ENCODE measurements at regions not wholly inside any gene's neighbourhood (a gene's known extent, or its start where the extent isn't known, plus 50 kb on each side); places are given as distances from the start of the nearest gene placed in this dataset.

DNA sequence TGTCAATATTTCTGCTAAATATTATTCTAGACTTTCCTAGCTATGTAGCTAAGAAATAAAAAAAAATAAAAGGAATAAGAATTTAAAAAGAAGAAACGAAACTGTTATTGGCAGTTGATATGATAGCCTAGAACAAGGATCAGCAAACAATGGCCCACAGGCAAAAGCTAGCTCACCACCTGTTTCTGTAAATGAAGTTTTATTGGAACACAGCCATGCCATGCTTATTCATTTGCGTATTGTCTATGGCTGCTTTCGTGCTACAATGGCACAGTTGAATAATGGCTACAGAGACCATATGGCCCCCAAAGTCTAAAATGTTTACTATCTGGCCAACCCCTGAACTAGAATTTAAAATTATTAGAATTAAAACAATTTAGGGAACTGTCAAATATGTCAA is 952.6 kb upstream of the MAP3K7 start:
- Histone ChIP-seq H3K36me3 (ENCODE audit: insufficient read depth) (no peaks in the 10 kb centered on the region), H3K4me3 (ENCODE audit: low read depth, low read length) (no peak overlapping the region), H3K27ac (ENCODE audit: low read depth) (no peak overlapping the region), H3K4me1 (ENCODE audit: insufficient read depth) (no peaks in the 10 kb centered on the region)
- WGBS = 79% methylated on average over 3 of the region's 3 CpGs
- no peak for DNase-seq (ENCODE audit: extremely low spot score)

- DNase-seq (ENCODE audit: extremely low spot score) = no peak
- Histone ChIP-seq H3K27ac (ENCODE audit: low read depth) (no peak overlapping the region), H3K36me3 (ENCODE audit: insufficient read depth) (no peaks in the 10 kb centered on the region), H3K4me1 (ENCODE audit: insufficient read depth) (no peaks in the 10 kb centered on the region), H3K4me3 (ENCODE audit: low read depth, low read length) (no peak overlapping the region)
- WGBS = 69% methylated on average over 4 of the region's 4 CpGs
Observed at GRCh38 chr6:91538622-91539021, 951.8 kb upstream of the MAP3K7 start.

GRCh38 chr6:91534614-91535013 is 947.7 kb upstream of the MAP3K7 start:
- Histone ChIP-seq H3K4me1 (ENCODE audit: insufficient read depth) (no peaks in the 10 kb centered on the region), H3K36me3 (ENCODE audit: insufficient read depth) (no peaks in the 10 kb centered on the region), H3K27ac (ENCODE audit: low read depth) (no peak overlapping the region), H3K4me3 (ENCODE audit: low read depth, low read length) (no peak overlapping the region)
- 66% methylated on average over 2 of the region's 2 CpGs for WGBS
- no peak for DNase-seq (ENCODE audit: extremely low spot score)

DNA sequence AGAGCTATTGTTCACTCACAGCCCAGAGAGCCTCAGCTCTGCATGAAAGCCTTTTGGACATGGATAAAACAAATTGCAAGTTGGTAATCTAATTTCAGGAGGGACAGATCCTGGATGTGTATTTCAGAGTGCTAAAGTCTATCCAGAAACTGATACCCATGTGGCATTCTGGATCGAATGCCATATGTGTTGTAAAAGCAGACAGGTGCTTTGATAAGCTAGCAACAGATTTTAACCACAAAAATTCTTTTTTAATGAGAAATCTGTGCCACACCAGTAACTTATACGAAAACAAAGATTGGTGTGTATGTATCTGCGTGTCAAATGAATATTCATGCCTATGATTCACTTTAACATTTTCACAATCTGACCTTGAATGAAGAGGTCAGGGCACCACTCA is 936.6 kb upstream of the MAP3K7 start:
- WGBS = 78% methylated on average over 3 of the region's 3 CpGs
- H3K27ac ChIP-seq (ENCODE audit: low read depth) = no peak overlapping the region
- no peak for DNase-seq (ENCODE audit: extremely low spot score)
- no peak overlapping the region for H3K4me3 ChIP-seq (ENCODE audit: low read depth, low read length)
- H3K4me1 ChIP-seq (ENCODE audit: insufficient read depth) = no peaks in the 10 kb centered on the region
- no peaks in the 10 kb centered on the region for H3K36me3 ChIP-seq (ENCODE audit: insufficient read depth)

GRCh38 chr6:91521999-91522398 is 935.1 kb upstream of the MAP3K7 start:
- H3K27ac ChIP-seq (ENCODE audit: low read depth) = no peak overlapping the region
- no peak overlapping the region for H3K4me3 ChIP-seq (ENCODE audit: low read depth, low read length)
- no peaks in the 10 kb centered on the region for H3K4me1 ChIP-seq (ENCODE audit: insufficient read depth)
- H3K36me3 ChIP-seq (ENCODE audit: insufficient read depth) = no peaks in the 10 kb centered on the region
- no peak for DNase-seq (ENCODE audit: extremely low spot score)

DNA sequence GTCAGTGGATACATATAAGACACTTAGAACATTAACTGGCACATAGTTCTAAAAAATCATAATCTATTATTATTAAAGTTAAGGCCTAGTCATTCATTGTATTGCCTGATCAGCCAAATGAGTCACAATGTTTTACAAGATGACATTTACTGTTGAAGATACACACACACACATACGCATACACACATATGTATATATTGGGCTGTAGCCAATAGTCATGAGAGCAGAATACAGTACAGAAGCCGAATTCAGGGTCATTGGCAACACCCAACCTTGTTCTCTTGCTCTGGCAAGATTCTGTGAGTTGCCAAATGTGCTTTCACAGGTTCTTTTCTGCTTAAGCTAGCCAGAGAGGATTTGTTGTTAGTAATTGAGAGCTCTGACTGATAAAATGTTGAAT is 922.8 kb upstream of the MAP3K7 start:
- H3K27ac ChIP-seq (ENCODE audit: low read depth) = no peak overlapping the region
- H3K36me3 ChIP-seq (ENCODE audit: insufficient read depth) = no peaks in the 10 kb centered on the region
- H3K4me1 ChIP-seq (ENCODE audit: insufficient read depth) = no peaks in the 10 kb centered on the region
- no peak for DNase-seq (ENCODE audit: extremely low spot score)
- H3K4me3 ChIP-seq (ENCODE audit: low read depth, low read length) = no peak overlapping the region
- 53% methylated on average over 2 of the region's 2 CpGs for WGBS

DNA sequence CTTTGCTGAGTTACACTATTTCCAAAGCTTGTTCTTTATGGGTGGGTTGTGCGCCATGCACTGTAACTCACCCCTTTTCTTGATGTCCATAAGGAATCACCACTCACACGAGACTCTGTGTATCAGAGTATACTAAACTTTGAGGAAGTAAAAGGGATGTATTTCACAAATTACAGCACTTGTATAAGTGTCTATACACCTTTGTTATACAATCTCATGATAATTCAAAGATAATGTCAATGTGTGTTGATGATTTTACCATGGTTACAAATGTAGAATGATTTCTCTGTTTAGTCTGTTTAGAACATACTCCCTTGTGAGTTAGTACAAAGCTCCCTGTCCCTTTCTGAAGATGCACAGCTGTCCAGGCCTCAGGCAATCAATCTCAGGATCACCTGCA is 922.2 kb upstream of the MAP3K7 start:
- 94% methylated on average over 2 of the region's 2 CpGs for WGBS
- Histone ChIP-seq H3K36me3 (ENCODE audit: insufficient read depth) (no peaks in the 10 kb centered on the region), H3K27ac (ENCODE audit: low read depth) (no peak overlapping the region), H3K4me1 (ENCODE audit: insufficient read depth) (no peaks in the 10 kb centered on the region), H3K4me3 (ENCODE audit: low read depth, low read length) (no peak overlapping the region)
- DNase-seq (ENCODE audit: extremely low spot score) = no peak

DNA sequence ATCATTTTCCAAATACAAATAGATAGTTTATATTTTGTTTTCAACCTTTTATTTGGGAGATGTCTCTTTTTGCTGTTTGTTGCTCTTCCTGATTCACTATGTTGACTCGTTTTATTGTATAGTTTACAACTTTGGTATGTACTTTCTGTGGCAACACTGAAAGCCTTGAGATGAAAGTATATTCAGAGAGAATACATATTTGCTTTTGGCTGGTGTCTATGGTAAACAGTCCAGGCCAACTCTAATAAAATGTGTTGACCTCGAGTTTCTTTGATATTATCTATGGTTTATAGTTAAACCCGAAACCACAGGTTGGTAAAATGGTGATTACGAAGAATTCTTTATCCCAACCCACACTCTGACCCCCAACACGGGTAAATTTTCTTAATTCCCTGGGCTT is 919.6 kb upstream of the MAP3K7 start:
- DNase-seq (ENCODE audit: extremely low spot score) = no peak
- H3K36me3 ChIP-seq (ENCODE audit: insufficient read depth) = no peaks in the 10 kb centered on the region
- 50% methylated on average over 5 of the region's 5 CpGs for WGBS
- no peaks in the 10 kb centered on the region for H3K4me1 ChIP-seq (ENCODE audit: insufficient read depth)
- H3K4me3 ChIP-seq (ENCODE audit: low read depth, low read length) = no peak overlapping the region
- H3K27ac ChIP-seq (ENCODE audit: low read depth) = no peak overlapping the region

GRCh38 chr6:91505199-91505598 is 918.3 kb upstream of the MAP3K7 start:
- no peak for DNase-seq (ENCODE audit: extremely low spot score)
- Histone ChIP-seq H3K4me1 (ENCODE audit: insufficient read depth) (no peaks in the 10 kb centered on the region), H3K27ac (ENCODE audit: low read depth) (no peak overlapping the region), H3K36me3 (ENCODE audit: insufficient read depth) (no peaks in the 10 kb centered on the region), H3K4me3 (ENCODE audit: low read depth, low read length) (no peak overlapping the region)

GRCh38 chr6:91501930-91502329 is 915.1 kb upstream of the MAP3K7 start:
- H3K36me3 ChIP-seq (ENCODE audit: insufficient read depth) = no peaks in the 10 kb centered on the region
- whole genome bisulfite sequencing = 85% methylated on average over 4 of the region's 4 CpGs
- H3K4me1 ChIP-seq (ENCODE audit: insufficient read depth) = no peaks in the 10 kb centered on the region
- no peak overlapping the region for H3K4me3 ChIP-seq (ENCODE audit: low read depth, low read length)
- no peak for DNase-seq (ENCODE audit: extremely low spot score)
- no peak overlapping the region for H3K27ac ChIP-seq (ENCODE audit: low read depth)

- no peak overlapping the region for H3K27ac ChIP-seq (ENCODE audit: low read depth)
- no peaks in the 10 kb centered on the region for H3K4me1 ChIP-seq (ENCODE audit: insufficient read depth)
Observed at GRCh38 chr6:91500689-91501303, 913.9 kb upstream of the MAP3K7 start.

DNA sequence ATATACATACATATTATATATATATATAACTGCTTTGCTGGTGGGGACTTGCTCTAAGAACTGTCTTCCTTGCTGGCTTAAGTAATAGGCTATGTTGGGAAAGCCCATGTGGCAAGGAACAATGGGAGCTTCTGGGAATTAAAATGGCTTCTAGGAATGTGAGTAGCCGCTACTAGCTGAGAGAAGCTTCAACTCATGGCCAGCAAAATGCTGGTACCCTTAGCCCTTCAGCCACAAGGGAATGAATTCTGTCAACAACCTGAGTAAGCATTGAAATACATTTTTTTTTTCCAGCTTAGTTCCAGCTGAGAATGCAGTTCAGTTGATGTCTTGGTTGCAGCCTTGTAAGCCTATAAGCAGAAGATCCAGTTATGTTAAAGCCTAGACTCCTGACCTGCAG is 911.7 kb upstream of the MAP3K7 start:
- DNase-seq (ENCODE audit: extremely low spot score) = no peak
- no peak overlapping the region for H3K27ac ChIP-seq (ENCODE audit: low read depth)
- no peak overlapping the region for H3K4me3 ChIP-seq (ENCODE audit: low read depth, low read length)
- no peaks in the 10 kb centered on the region for H3K4me1 ChIP-seq (ENCODE audit: insufficient read depth)
- WGBS = 93% methylated on average over 1 of the region's 1 CpG
- no peaks in the 10 kb centered on the region for H3K36me3 ChIP-seq (ENCODE audit: insufficient read depth)

More at GRCh38 chr6:91500689-91501303, 913.9 kb upstream of the MAP3K7 start:
- Histone ChIP-seq H3K4me3 (ENCODE audit: low read depth, low read length) (no peak overlapping the region), H3K36me3 (ENCODE audit: insufficient read depth) (no peaks in the 10 kb centered on the region)
- 98% methylated on average over 1 of the region's 1 CpG for WGBS
- no peak for DNase-seq (ENCODE audit: extremely low spot score)

GRCh38 chr6:91497770-91498169 is 910.9 kb upstream of the MAP3K7 start:
- Histone ChIP-seq H3K36me3 (ENCODE audit: insufficient read depth) (no peaks in the 10 kb centered on the region), H3K4me3 (ENCODE audit: low read depth, low read length) (no peak overlapping the region), H3K4me1 (ENCODE audit: insufficient read depth) (no peaks in the 10 kb centered on the region), H3K27ac (ENCODE audit: low read depth) (no peak overlapping the region)
- DNase-seq (ENCODE audit: extremely low spot score) = no peak
- WGBS = 97% methylated on average over 1 of the region's 1 CpG

DNA sequence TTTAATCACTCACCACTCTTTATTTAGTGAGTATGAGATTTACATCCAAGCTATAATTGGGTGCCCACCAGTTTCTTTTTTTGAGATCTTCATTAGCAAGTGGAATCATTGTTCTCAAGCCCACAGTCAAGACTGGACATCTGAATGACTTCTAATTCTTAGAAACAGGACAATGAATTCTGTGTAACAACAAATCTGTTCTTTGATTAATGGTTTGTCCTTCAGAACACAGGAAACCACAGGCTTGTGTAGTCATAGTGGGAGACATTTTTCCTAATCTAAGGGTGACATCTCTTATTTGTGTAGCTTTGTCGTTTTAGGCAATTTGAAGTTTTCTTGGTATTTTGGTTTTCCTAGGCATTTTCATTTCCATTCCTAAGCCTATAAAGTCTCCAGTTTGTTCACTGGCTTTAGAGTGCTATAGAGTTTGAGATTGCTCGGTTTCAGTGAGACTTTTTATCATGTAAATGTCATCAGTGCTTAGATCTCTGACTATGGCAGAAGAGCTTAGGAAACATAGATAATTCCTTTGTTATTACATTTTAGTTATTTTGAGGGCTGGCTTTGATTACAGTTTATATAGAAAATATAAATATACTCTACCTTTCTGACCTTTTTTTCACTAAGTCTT is 903.9 kb upstream of the MAP3K7 start:
- H3K36me3 ChIP-seq (ENCODE audit: insufficient read depth) = no peaks in the 10 kb centered on the region
- H3K4me1 ChIP-seq (ENCODE audit: insufficient read depth) = no peaks in the 10 kb centered on the region
- no peak for DNase-seq (ENCODE audit: extremely low spot score)
- WGBS = 19% methylated on average over 2 of the region's 2 CpGs
- no peak overlapping the region for H3K4me3 ChIP-seq (ENCODE audit: low read depth, low read length)
- no peak overlapping the region for H3K27ac ChIP-seq (ENCODE audit: low read depth)

All from urinary bladder (tissue), 3 donors.